Testis (tissue), 2 donors: ENCODE measurements at regions not wholly inside any gene's neighbourhood (a gene's known extent, or its start where the extent isn't known, plus 50 kb on each side); places are given as distances from the start of the nearest gene placed in this dataset.
"Not testable (repeated sequence)": the region's sequence is repeated elsewhere in the genome, so short reads cannot be mapped to it uniquely, and the experiment has no call there.

Experiments used
- DNase-seq: peaks from one replicate; pipeline ENCODE4 v3.0.0-alpha.2; 2019
- H3K27ac ChIP-seq, 2 donors: fragments of 200-600 bp; sonication (generic); one replicate each; pipeline ENCODE4 v1.5.1; 2019
- H3K27me3 ChIP-seq: fragments of 200-600 bp; sonication (generic); one replicate; pipeline ENCODE4 v1.5.1; 2019
- H3K36me3 ChIP-seq: fragments of 200-600 bp; sonication (generic); one replicate; pipeline ENCODE4 v1.5.1; 2017; ENCODE audit warnings: low read depth; ENCODE audit errors: missing control alignments
- H3K4me1 ChIP-seq: fragments of 200-600 bp; sonication (generic); one replicate; pipeline ENCODE4 v1.5.1; 2019
- H3K4me3 ChIP-seq, 2 donors: fragments of 200-600 bp; sonication (generic); one replicate each; pipeline ENCODE4 v1.5.1; 2017 to 2019
- H3K9me3 ChIP-seq: fragments of 200-600 bp; sonication (generic); one replicate; pipeline ENCODE4 v1.5.1; 2017
- POLR2A ChIP-seq: fragments of 450-650 bp; IDR thresholded peaks from one replicate; pipeline ENCODE4 v1.6.1; 2017; ENCODE audit warnings: antibody characterized with exemption, mild to moderate bottlenecking, moderate library complexity
- WGBS, 2 donors: methylation state at CpG; one replicate each; pipeline ENCODE4 v1.1.5; 2018; 5-methylcytosine and 5-hydroxymethylcytosine counted together
- intact Hi-C: fragments of 100-400 bp; cut with DNase I; formaldehyde crosslinking; loops from one replicate; pipeline ENCODE4 v1.15.1; 2023; ENCODE audit warnings: low total_unique reads
- TF ChIP-seq, protein P1 (sequence below), 3 experiments: fragments of 450-650 bp in 2 of 3; fragments of 200-600 bp in 1 of 3; sonication (generic) in 1 of 3; IDR thresholded peaks; one replicate each; pipeline ENCODE4 v1.5.1; 2016 to 2019; ENCODE audit warnings: antibody characterized with exemption in 3 of 3, mild to moderate bottlenecking in 2 of 3, moderate library complexity in 1 of 3

DNA sequence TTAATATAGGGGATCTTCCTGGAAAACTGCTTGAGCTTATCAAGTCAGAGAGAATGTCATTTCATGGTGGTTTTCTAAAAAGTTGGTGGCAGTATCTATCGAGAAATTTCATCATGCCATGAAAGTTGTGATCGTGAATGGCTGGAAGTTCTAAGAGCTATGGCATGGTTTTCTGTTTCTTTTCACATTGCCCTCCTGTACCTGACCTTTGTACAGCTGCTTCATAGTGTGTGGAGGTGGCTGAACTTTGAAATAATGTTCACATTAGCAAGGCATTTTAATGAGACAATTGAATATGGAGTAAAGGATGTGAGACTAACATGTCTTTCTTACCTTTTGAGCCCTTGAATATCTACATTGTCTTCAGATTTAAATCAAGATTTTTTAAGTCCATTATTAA, 278.2 kb upstream of the ID4 start:
- TF ChIP-seq, protein P1, sequence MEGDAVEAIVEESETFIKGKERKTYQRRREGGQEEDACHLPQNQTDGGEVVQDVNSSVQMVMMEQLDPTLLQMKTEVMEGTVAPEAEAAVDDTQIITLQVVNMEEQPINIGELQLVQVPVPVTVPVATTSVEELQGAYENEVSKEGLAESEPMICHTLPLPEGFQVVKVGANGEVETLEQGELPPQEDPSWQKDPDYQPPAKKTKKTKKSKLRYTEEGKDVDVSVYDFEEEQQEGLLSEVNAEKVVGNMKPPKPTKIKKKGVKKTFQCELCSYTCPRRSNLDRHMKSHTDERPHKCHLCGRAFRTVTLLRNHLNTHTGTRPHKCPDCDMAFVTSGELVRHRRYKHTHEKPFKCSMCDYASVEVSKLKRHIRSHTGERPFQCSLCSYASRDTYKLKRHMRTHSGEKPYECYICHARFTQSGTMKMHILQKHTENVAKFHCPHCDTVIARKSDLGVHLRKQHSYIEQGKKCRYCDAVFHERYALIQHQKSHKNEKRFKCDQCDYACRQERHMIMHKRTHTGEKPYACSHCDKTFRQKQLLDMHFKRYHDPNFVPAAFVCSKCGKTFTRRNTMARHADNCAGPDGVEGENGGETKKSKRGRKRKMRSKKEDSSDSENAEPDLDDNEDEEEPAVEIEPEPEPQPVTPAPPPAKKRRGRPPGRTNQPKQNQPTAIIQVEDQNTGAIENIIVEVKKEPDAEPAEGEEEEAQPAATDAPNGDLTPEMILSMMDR (IDR thresholded peaks at IDR 0.05) = no peak
- TF ChIP-seq POLR2A = no peak
- Histone ChIP-seq H3K4me3 (no peak overlapping the region), H3K4me1 (no peaks in the 10 kb centered on the region), H3K27ac (no peak overlapping the region), H3K36me3 (no peaks in the 10 kb centered on the region), H3K9me3 (no peaks in the 10 kb centered on the region), H3K27me3 (no peaks in the 10 kb centered on the region)
- intact Hi-C loops = no loop called here
- no peak for DNase-seq
- WGBS, 2 donors = 81 to 90% methylated on average over 2 of the region's 2 CpGs

DNA sequence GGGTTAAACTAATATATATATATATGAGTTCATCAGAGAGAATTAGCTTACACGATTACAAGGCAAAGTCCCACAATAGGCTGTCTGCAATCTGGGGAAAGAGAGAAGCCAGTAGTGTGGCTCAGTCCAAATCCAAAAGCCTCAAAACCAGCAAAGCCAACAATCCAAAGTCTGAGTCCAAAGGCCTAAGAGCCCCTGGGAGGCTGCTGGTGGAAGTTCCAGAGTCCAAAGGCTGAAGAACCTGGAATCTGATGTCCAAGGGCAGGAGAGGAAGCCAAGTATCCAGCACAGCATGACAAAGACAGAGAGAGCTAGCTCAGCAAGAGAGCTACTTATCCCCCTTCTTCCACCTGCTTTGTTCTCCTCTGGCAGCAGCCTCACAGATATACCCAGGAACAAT, 274.7 kb upstream of the ID4 start:
- intact Hi-C loops = no loop called here
- H3K4me3 ChIP-seq = no peak overlapping the region

GRCh38 chr6:19569563-19569962, 267.6 kb upstream of the ID4 start:
- TF ChIP-seq, protein P1 (IDR thresholded peaks at IDR 0.05) = no peak
- TF ChIP-seq POLR2A = no peak
- no peaks in the 10 kb centered on the region for H3K27me3 ChIP-seq
- 65 to 67% methylated on average over 3 of the region's 3 CpGs for WGBS, 2 donors
- intact Hi-C loops = no loop called here
- no peaks in the 10 kb centered on the region for H3K36me3 ChIP-seq
- no peak overlapping the region for H3K4me3 ChIP-seq
- no peak for DNase-seq
- H3K27ac ChIP-seq = no peak overlapping the region
- H3K4me1 ChIP-seq = no peaks in the 10 kb centered on the region
- H3K9me3 ChIP-seq = no peaks in the 10 kb centered on the region

More for the DNA sequence above, 274.7 kb upstream of the ID4 start:
- Histone ChIP-seq H3K27me3 (no peaks in the 10 kb centered on the region), H3K9me3 (no peaks in the 10 kb centered on the region), H3K4me1 (no peaks in the 10 kb centered on the region), H3K27ac (no peak overlapping the region), H3K36me3 (no peaks in the 10 kb centered on the region)
- TF ChIP-seq, protein P1 (IDR thresholded peaks at IDR 0.05) = no peak
- no peak for TF ChIP-seq POLR2A
- DNase-seq = no peak
- 81 to 100% methylated on average over 1 of the region's 1 CpG for WGBS, 2 donors

DNA sequence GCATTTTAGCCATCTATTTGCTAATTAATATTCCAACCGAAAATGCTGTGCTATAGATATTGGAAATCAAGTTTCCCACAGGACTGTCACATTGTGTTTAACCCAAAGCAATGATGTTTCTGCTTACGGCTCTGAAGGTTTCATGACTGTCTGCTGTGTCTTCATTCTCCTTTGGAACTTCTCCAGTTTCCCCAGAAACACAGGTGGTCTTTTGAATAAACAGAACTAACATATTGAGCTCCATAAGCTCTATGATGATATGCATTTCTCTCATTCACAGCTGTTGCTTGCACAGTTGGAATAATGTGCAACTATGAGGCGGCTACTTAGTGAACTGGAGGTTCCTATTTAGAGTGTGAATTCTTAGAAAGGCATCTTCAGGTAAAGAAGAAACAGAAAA, 266.0 kb upstream of the ID4 start:
- Histone ChIP-seq H3K4me3 (no peak overlapping the region), H3K27me3 (no peaks in the 10 kb centered on the region), H3K36me3 (no peaks in the 10 kb centered on the region), H3K27ac (no peak overlapping the region), H3K4me1 (no peaks in the 10 kb centered on the region), H3K9me3 (no peaks in the 10 kb centered on the region)
- 83 to 89% methylated on average over 3 of the region's 3 CpGs for WGBS, 2 donors
- DNase-seq = no peak
- intact Hi-C loops = no loop called here
- TF ChIP-seq POLR2A = no peak
- TF ChIP-seq, protein P1 (IDR thresholded peaks at IDR 0.05) = no peak

DNA sequence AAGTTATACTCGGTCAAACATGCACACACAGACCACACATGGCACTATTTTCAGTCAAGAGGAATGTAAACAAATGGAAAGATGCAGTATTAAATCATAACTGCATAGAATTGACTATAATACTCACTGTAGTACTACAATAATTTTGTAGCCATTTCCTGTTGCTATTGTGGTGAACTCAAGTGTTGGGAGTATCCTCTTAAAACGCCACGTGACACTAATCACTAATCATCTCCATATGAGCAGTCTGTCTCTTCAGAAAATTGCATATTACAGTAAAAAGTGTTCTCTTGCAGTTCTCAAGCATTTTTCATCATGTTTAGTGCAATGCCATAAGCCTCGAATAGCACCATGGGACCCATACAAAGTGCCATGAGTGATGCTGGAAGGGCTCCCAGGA, 258.7 kb upstream of the ID4 start:
- H3K27ac ChIP-seq = no peak overlapping the region
- no peak overlapping the region for H3K4me3 ChIP-seq
- WGBS, 2 donors = 81 to 84% methylated on average over 4 of the region's 4 CpGs
- DNase-seq = no peak
- H3K36me3 ChIP-seq = no peaks in the 10 kb centered on the region
- TF ChIP-seq POLR2A = no peak
- TF ChIP-seq, protein P1 (IDR thresholded peaks at IDR 0.05) = no peak
- no peaks in the 10 kb centered on the region for H3K27me3 ChIP-seq
- no peaks in the 10 kb centered on the region for H3K9me3 ChIP-seq
- no peaks in the 10 kb centered on the region for H3K4me1 ChIP-seq
- intact Hi-C loops = no loop called here

DNA sequence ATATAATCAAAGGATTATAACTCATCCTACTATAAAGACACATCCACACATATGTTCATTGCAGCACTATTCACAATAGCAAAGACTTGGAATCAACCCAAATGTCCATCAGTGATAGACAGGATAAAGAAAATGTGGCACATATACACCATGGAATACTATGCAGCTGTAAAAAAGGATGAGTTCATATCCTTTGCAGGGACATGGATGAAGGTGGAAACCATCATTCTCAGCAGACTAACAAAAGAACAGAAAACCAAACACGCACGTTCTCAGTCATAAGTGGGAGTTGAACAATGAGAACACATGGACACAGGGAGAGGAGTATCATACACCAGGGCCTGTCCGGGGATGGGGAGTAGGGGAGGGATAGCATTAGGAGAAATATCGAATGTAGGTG, 253.0 kb upstream of the ID4 start:
- H3K27ac ChIP-seq, H3K36me3 ChIP-seq, H3K9me3 ChIP-seq, intact Hi-C loops, H3K4me3 ChIP-seq, DNase-seq, H3K4me1 ChIP-seq, H3K27me3 ChIP-seq: not testable (repeated sequence)
- 89 to 92% methylated on average over 4 of the region's 4 CpGs for WGBS, 2 donors
